ENCODE measurements at regions not wholly inside any gene's neighbourhood (a gene's known extent, or its start where the extent isn't known, plus 50 kb on each side); places are given as distances from the start of the nearest gene placed in this dataset.
A peak's percentile ranks its signal among the peaks of the same experiment; 100 is the strongest.
"Not testable (repeated sequence)": the region's sequence is repeated elsewhere in the genome, so short reads cannot be mapped to it uniquely, and the experiment has no call there.

- FAIRE-seq: no peak
Measured at GRCh38 chr1:101484689-101485338, 248.0 kb downstream of the S1PR1 start.

DNA sequence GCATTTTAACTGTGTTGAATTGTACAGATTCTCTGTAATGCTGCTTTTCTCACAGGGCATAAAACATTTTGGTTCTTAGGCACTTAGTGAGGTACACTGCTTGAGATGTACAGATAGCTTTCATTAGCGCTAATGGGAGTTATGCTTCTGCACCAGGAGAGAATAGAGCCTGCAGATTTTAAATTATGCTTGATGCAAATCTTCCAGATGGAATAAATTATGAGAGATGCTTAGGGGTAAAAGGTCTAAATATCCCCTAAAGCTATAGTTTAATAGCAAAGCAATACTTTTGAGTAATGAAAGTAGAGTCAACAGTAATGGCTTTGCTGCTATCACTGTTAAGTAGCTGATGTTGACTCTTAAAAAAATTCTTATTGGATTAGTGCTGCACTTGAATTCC lies 248.9 kb downstream of the S1PR1 start:
- FAIRE-seq: no peak

- FAIRE-seq: not testable (repeated sequence)
Measured at GRCh38 chr1:101492144-101492543, 255.3 kb downstream of the S1PR1 start.

DNA sequence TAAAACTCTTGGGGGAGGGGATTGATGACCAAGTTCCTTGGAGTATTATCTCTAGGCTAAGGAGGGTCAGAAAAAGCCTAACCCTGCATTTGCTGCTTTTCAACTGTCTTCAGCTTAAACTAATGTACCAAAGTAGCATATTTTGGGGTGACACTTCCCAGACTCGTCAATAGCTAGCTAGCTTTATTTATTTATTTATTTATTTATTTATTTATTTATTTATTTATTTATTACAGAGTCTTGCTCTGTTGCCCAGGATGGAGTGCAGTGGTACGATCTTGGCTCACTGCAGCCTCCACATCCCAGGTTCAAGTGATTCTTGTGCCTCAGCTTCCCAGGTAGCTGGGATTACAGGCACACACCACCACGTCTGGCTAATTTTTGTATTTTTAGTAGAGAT lies 257.1 kb downstream of the S1PR1 start:
- not testable (repeated sequence) for FAIRE-seq

- no peak for FAIRE-seq
Measured at GRCh38 chr1:101496109-101496508, 259.3 kb downstream of the S1PR1 start.

DNA sequence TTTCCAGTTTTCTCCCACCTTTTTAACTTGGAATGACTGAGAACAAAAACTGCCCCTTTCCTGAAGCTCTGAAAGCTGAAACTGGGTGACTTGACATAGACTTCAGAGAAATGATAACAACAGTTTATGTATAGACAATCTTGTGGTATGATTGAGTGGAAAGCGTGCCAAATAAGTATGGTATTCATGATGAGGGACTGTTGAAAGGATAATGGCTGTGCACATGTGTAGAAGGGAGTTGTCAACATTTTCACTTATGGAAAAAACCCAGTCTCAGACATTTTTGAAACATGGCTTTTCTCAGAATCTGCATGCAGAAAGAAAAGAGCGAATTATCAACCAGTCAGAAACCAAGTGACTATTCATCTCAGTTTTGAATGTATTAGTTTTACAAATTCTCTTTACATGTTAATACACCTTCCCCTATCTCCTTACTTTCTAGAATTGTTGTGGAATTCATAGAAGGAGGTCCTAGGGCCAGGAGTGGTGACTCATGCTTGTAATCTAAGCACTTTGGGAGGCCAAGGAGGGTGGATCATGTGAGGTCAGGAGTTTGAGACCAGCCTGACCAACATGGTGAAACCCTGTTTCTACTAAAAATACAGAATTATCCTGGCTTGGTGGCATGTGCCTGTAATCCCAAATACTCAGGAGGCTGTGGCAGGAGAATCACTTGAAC lies 261.2 kb downstream of the S1PR1 start:
- FAIRE-seq: no peak

GRCh38 chr1:101504106-101504505 lies 267.3 kb downstream of the S1PR1 start:
- FAIRE-seq: not testable (repeated sequence)

GRCh38 chr1:101505240-101505639 lies 268.4 kb downstream of the S1PR1 start:
- not testable (repeated sequence) for FAIRE-seq

- peak; percentile 83 for FAIRE-seq
Measured at GRCh38 chr1:101506541-101507164, 269.8 kb downstream of the S1PR1 start.

GRCh38 chr1:101507547-101507971 lies 270.7 kb downstream of the S1PR1 start:
- no peak for FAIRE-seq

- no peak for FAIRE-seq
Measured at GRCh38 chr1:101508913-101509312, 272.1 kb downstream of the S1PR1 start.

- no peak for FAIRE-seq
Measured at GRCh38 chr1:101509370-101509769, 272.6 kb downstream of the S1PR1 start.

GRCh38 chr1:101511202-101511891 lies 274.5 kb downstream of the S1PR1 start:
- no peak for FAIRE-seq

GRCh38 chr1:101520302-101520701 lies 283.5 kb downstream of the S1PR1 start:
- FAIRE-seq: no peak

- no peak for FAIRE-seq
Measured at GRCh38 chr1:101522486-101522885, 285.7 kb downstream of the S1PR1 start.

- no peak for FAIRE-seq
Measured at GRCh38 chr1:101526813-101527212, 290.0 kb downstream of the S1PR1 start.

GRCh38 chr1:101532377-101532776 lies 295.6 kb downstream of the S1PR1 start:
- no peak for FAIRE-seq

DNA sequence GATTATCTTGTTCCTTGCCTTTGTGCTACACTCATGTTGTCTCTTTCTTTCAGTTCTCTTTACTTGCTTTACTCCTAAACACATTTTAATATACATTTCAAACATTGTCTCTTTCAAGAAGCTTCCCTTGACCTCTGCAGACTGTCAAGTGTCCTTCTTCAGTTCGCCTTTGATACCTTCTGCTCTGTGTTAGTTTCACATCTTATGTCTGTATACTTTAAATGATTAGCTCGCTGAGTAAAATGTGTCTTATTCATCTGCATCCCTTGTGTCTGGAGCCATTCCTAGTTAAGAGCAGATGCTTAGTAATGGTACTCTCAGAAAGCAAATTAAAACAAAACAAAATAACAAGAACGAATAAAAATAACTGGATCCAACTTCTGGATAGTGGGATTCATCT lies 303.3 kb downstream of the S1PR1 start:
- FAIRE-seq: no peak

GRCh38 chr1:101546885-101547284 lies 310.1 kb downstream of the S1PR1 start:
- no peak for FAIRE-seq

GRCh38 chr1:101547357-101547756 lies 310.5 kb downstream of the S1PR1 start:
- no peak for FAIRE-seq

DNA sequence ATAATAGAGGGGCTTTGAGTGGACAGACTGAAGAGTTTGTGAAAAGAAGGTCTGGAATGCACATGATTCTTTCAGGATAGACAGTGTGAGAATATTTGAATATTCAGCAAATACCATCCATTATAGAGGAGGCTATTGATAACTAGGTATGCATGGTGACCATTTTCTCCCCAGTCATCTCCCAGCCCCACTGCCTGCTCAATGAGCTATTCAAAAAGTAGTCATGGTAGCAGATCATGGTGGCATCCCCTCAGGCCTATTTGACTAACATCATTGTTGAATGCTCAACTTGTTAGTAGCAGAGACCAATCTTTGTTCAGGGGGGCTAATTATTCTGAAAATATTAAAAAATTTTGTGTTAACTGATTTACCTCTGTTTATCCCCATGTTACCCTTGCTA lies 311.6 kb downstream of the S1PR1 start:
- FAIRE-seq: no peak

- no peak for FAIRE-seq
Measured at GRCh38 chr1:101550581-101550980, 313.8 kb downstream of the S1PR1 start.

DNA sequence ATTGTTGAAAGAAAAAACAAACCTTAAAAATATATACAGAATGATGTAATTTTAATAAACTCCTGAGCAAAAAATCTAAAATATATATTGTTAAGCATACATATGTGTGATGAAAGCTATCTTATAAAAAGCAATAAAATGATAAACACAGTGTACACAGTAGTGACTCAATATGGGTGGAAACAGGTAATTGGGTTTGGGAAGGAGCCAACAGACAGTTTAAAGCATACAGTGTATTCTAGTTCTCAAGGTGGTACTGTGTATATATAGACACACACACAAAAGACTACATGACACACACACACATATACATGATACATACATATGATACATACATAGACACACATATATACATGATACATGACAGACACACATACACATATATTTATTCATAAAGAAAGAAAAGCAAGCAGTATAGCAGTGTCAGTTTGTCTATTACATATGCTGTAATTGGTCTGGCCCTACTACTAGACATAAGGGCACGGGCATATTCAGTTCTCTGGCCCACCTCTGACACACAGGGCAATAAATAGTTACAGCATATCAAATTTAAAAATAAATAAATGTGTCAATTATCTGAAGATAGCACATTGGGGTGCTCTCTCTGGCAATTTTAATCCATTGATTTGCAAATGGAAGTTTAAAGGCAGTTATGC lies 330.2 kb downstream of the S1PR1 start:
- FAIRE-seq: no peak

Data from G401.6 (cell line).